Nephron progenitor cell (in vitro differentiated cells): ENCODE measurements at regions not wholly inside any gene's neighbourhood (a gene's known extent, or its start where the extent isn't known, plus 50 kb on each side); places are given as distances from the start of the nearest gene placed in this dataset.

Experiments used
- DNase-seq: peaks from one replicate; pipeline ENCODE4 v3.0.0; 2021
- H3K27ac Mint-ChIP-seq: 2 replicates; pipeline ENCODE4 v1.8.0; 2021; ENCODE audit warnings: mild to moderate bottlenecking, moderate library complexity, mixed read lengths
- H3K27me3 Mint-ChIP-seq: 2 replicates; pipeline ENCODE4 v1.8.0; 2021; ENCODE audit warnings: mild to moderate bottlenecking, low read depth, mixed read lengths; ENCODE audit not compliant: poor library complexity
- H3K36me3 Mint-ChIP-seq: 2 replicates; pipeline ENCODE4 v1.8.0; 2021; ENCODE audit warnings: low read depth, mixed read lengths
- H3K4me1 Mint-ChIP-seq: 2 replicates; pipeline ENCODE4 v1.8.0; 2021; ENCODE audit warnings: mixed read lengths
- H3K4me3 Mint-ChIP-seq: 2 replicates; pipeline ENCODE4 v1.8.0; 2021; ENCODE audit warnings: mild to moderate bottlenecking, moderate library complexity, mixed read lengths
- H3K9me3 Mint-ChIP-seq: 2 replicates; pipeline ENCODE4 v1.8.0; 2021; ENCODE audit warnings: mild to moderate bottlenecking, moderate library complexity, mixed read lengths
- CTCF ChIP-seq: fragments of 200-600 bp; sonication (generic); IDR thresholded peaks from 2 replicates; pipeline ENCODE4 v1.5.0; 2021; ENCODE audit warnings: antibody characterized with exemption

- Mint-ChIP-seq H3K36me3 (no peaks in the 10 kb centered on the region), H3K4me1 (no peaks in the 10 kb centered on the region), H3K9me3 (peaks cover 37% of the 10 kb centered on the region), H3K27ac (no peak overlapping the region), H3K27me3 (peaks cover 6% of the 10 kb centered on the region), H3K4me3 (no peak overlapping the region)
- no peak for TF ChIP-seq CTCF
- no peak for DNase-seq
These were observed 924.3 kb downstream of the TBC1D22A start for GRCh38 chr22:47686594-47687345.

GRCh38 chr22:47681411-47682165, 919.1 kb downstream of the TBC1D22A start:
- Mint-ChIP-seq H3K9me3 (peaks cover 43% of the 10 kb centered on the region), H3K27ac (no peak overlapping the region), H3K27me3 (peaks cover 2% of the 10 kb centered on the region), H3K4me1 (peaks cover 4% of the 10 kb centered on the region), H3K4me3 (no peak overlapping the region), H3K36me3 (no peaks in the 10 kb centered on the region)
- TF ChIP-seq CTCF, result no peak
- no peak for DNase-seq

- H3K4me1 Mint-ChIP-seq, result peaks cover 4% of the 10 kb centered on the region
- TF ChIP-seq CTCF, result no peak
- no peak overlapping the region for H3K4me3 Mint-ChIP-seq
- H3K27ac Mint-ChIP-seq, result no peak overlapping the region
- no peak for DNase-seq
- H3K27me3 Mint-ChIP-seq, result peaks cover 7% of the 10 kb centered on the region
- H3K36me3 Mint-ChIP-seq, result no peaks in the 10 kb centered on the region
- peaks cover 21% of the 10 kb centered on the region for H3K9me3 Mint-ChIP-seq
These were observed 916.3 kb downstream of the TBC1D22A start for GRCh38 chr22:47678636-47679287.

- Mint-ChIP-seq H3K4me1 (peaks cover 4% of the 10 kb centered on the region), H3K36me3 (no peaks in the 10 kb centered on the region), H3K27ac (no peak overlapping the region), H3K4me3 (no peak overlapping the region), H3K9me3 (peaks cover 14% of the 10 kb centered on the region), H3K27me3 (peaks cover 5% of the 10 kb centered on the region)
- DNase-seq, result no peak
- TF ChIP-seq CTCF, result no peak
These were observed 915.6 kb downstream of the TBC1D22A start for GRCh38 chr22:47678048-47678447.

- Mint-ChIP-seq H3K36me3 (no peaks in the 10 kb centered on the region), H3K9me3 (peaks cover 9% of the 10 kb centered on the region), H3K4me3 (no peak overlapping the region), H3K4me1 (peaks cover 4% of the 10 kb centered on the region), H3K27me3 (peaks cover 4% of the 10 kb centered on the region), H3K27ac (no peak overlapping the region)
- no peak for TF ChIP-seq CTCF
- no peak for DNase-seq
These were observed 914.2 kb downstream of the TBC1D22A start for GRCh38 chr22:47676685-47677084.
